K562 (cell line): ENCODE measurements at regions not wholly inside any gene's neighbourhood (a gene's known extent, or its start where the extent isn't known, plus 50 kb on each side); places are given as distances from the start of the nearest gene placed in this dataset.

ENCODE experiments used
- ATAC-seq: fragments of 200-7000 bp; cut with Tn5 transposase; 3 replicates; pipeline ENCODE4 v1.9.1; 2020; ENCODE audit warnings: moderate library complexity
- BruUV-seq: library from RNA; stranded (reverse); fragments of 400-500 nt; replicated peaks from 2 replicates; lab custom pipeline; 2021; lab: Mats Ljungman, UMichigan
- CTCF ChIA-PET: fragments of 300-600 bp; formaldehyde crosslinking; extraction: SDS; loops from one replicate; lab custom pipeline; 2021; ENCODE audit warnings: low intra/inter-chr PET ratio; lab: Yijun Ruan, JAX
- POLR2A ChIA-PET: fragments of 300-600, 350-650 bp; sonication (Branson Sonifier 250); formaldehyde crosslinking; extraction: SDS; loops from one replicate; lab custom pipeline; 2021; ENCODE audit warnings: antibody characterized with exemption, inconsistent platforms; lab: Yijun Ruan, JAX
- DNase-seq, 4 experiments: peaks; one replicate each; pipeline versions ENCODE4 v3.0.0 to v3.0.0-alpha.2; 2011 to 2018; ENCODE audit warnings: low spot score in 3 of 4, mixed read lengths in 3 of 4; ENCODE audit errors: extremely low read depth in 1 of 4
- FAIRE-seq: peaks from 2 replicates; lab custom pipeline; 2011; peaks lifted over from hg19 to GRCh38; lab: Jason Lieb, UNC
- H2AFZ ChIP-seq: 2 replicates; pipeline ENCODE4 v1.6.0; 2011; ENCODE audit warnings: low read depth, low read length, control low read depth, inconsistent platforms
- H3K27ac ChIP-seq: fragments of 200-600 bp; 3 replicates; pipeline ENCODE4 v1.8.0; 2011; ENCODE audit warnings: low read depth, mild to moderate bottlenecking, control low read depth, inconsistent platforms, low read length, moderate library complexity, mixed read lengths; ENCODE audit errors: extremely low read depth
- H3K27me3 ChIP-seq, 2 experiments: fragments of 300-600 bp in 1 of 2; 2 replicates in 1 of 2; 3 replicates in 1 of 2; pipeline versions ENCODE4 v1.6.0 to v1.8.0; 2011; ENCODE audit warnings: inconsistent platforms in 2 of 2, low read length in 2 of 2, mild to moderate bottlenecking in 1 of 2, mixed read lengths in 1 of 2, moderate library complexity in 1 of 2; ENCODE audit not compliant: control insufficient read depth in 2 of 2, insufficient read depth in 2 of 2
- H3K36me3 ChIP-seq: fragments of 300-600 bp; 3 replicates; pipeline ENCODE4 v1.8.0; 2011; ENCODE audit warnings: mild to moderate bottlenecking, low read length, inconsistent platforms; ENCODE audit not compliant: control insufficient read depth, insufficient read depth
- H3K4me1 ChIP-seq, 2 experiments: fragments of 200-600 bp in 1 of 2; replicated peaks in 1 of 2; 2 replicates in 1 of 2; 3 replicates in 1 of 2; pipeline versions ENCODE4 v1.5.1 to v1.8.0; 2011; ENCODE audit warnings: inconsistent platforms in 2 of 2, low read length in 2 of 2, mild to moderate bottlenecking in 1 of 2, mixed read lengths in 1 of 2, moderate library complexity in 1 of 2; ENCODE audit not compliant: control insufficient read depth in 2 of 2, insufficient read depth in 2 of 2
- H3K4me2 ChIP-seq: 2 replicates; pipeline ENCODE4 v1.6.1; 2011; ENCODE audit warnings: low read length, control low read depth, inconsistent platforms, mixed read lengths; ENCODE audit not compliant: insufficient read depth
- H3K4me3 ChIP-seq: fragments of 200-600 bp; sonication (generic), shearing (Covaris generic); 2 replicates; pipeline ENCODE4 v1.5.1; 2016; ENCODE audit warnings: control low read depth, inconsistent platforms
- H3K79me2 ChIP-seq: fragments of 200-600 bp; 3 replicates; pipeline ENCODE4 v1.8.0; 2011; ENCODE audit warnings: low read length, inconsistent platforms; ENCODE audit not compliant: control insufficient read depth, insufficient read depth
- H3K9ac ChIP-seq, 2 experiments: 2 replicates each; pipeline versions ENCODE4 v1.6.0 to v1.6.1; 2011; ENCODE audit warnings: low read depth in 2 of 2, low read length in 2 of 2, control low read depth in 1 of 2, inconsistent platforms in 1 of 2, mild to moderate bottlenecking in 1 of 2, mixed read lengths in 1 of 2; ENCODE audit not compliant: insufficient read depth in 1 of 2
- H3K9me1 ChIP-seq: one replicate; pipeline ENCODE4 v1.6.0; 2011; ENCODE audit warnings: inconsistent platforms, mild to moderate bottlenecking, low read length, moderate library complexity; ENCODE audit not compliant: control insufficient read depth, insufficient read depth
- H3K9me3 ChIP-seq: replicated peaks from 2 replicates; pipeline ENCODE4 v1.5.1; 2011; ENCODE audit warnings: low read depth, low read length, inconsistent platforms; ENCODE audit not compliant: control insufficient read depth, insufficient read depth
- H4K20me1 ChIP-seq: replicated peaks from 2 replicates; pipeline ENCODE4 v1.6.1; 2011; ENCODE audit warnings: low read length, inconsistent platforms, mixed read lengths; ENCODE audit not compliant: control insufficient read depth, insufficient read depth
- GTF2E2 ChIP-seq: fragments of 200-800 bp; sonication (Bioruptor generic); IDR thresholded peaks from 2 replicates; pipeline ENCODE4 v1.6.1; 2016; ENCODE audit warnings: missing genetic modification characterization, missing compliant biosample characterization
- PHB ChIP-seq: fragments of 250-450 bp; sonication (Bioruptor Pico); IDR thresholded peaks from 2 replicates; pipeline ENCODE4 v1.5.0; 2021
- ZNF140 ChIP-seq: fragments of 250-450 bp; sonication (Bioruptor Pico); IDR thresholded peaks from 2 replicates; pipeline ENCODE4 v1.8.0; 2021; ENCODE audit warnings: moderate library complexity, mild to moderate bottlenecking, inconsistent platforms
- WGBS: fragments of 100-300 bp; shearing (Covaris generic); methylation state at CpG from one replicate; pipeline ENCODE4 v1.1.6; 2016; ENCODE audit warnings: low coverage, mixed read lengths; ENCODE audit not compliant: insufficient coverage; ENCODE audit errors: missing lambda C conversion rate; 5-methylcytosine and 5-hydroxymethylcytosine counted together
- in situ Hi-C: fragments of 300-500 bp; cut with MboI; formaldehyde crosslinking; loops from 4 replicates; pipeline ENCODE4 v1.15.0; 2018; ENCODE audit warnings: inconsistent platforms, mixed read lengths
- intact Hi-C: fragments of 100-400 bp; cut with micrococcal nuclease; formaldehyde crosslinking; loops from 2 replicates; pipeline ENCODE4 v1.14.2; 2022
- TF ChIP-seq, protein P1 (sequence below): IDR thresholded peaks from 3 replicates; pipeline ENCODE4 v1.6.1; 2011; ENCODE audit warnings: borderline replicate concordance, mild to moderate bottlenecking, moderate library complexity; ENCODE audit not compliant: insufficient read length; ENCODE audit errors: extremely low read depth
- TF ChIP-seq, protein P2 (sequence below), 2 experiments: fragments of 150-350 bp in 1 of 2; IDR thresholded peaks; 2 replicates each; pipeline ENCODE4 v1.6.1; 2012 to 2016; ENCODE audit warnings: low read depth in 2 of 2, low read length in 2 of 2, mild to moderate bottlenecking in 1 of 2, moderate library complexity in 1 of 2
- TF ChIP-seq, protein P3 (sequence below): sonication (generic); formaldehyde crosslinking; IDR thresholded peaks from 2 replicates; pipeline ENCODE4 v1.8.0; 2023; ENCODE audit warnings: mild to moderate bottlenecking, missing genetic modification reagents

DNA sequence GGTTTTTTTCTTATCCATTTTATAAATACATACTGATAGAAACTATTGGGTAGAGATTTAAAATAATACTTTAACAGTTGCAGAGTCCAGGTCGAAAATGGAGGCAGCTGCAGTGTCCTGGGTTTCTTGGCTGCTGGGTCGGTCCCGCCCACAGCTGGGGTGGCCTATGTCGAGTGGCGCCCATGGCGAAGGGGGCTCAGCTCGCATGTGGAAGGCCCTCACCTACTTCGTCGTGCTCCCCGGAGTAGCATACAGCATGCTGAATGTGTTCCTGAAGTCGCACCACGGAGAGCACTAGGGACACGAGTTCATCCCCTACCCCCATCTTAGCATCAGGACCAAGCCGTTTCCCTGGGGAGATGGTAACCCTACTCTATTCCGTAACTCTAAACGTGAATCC is 1304.9 kb upstream of the ADGRL2 start:
- H3K9ac ChIP-seq = no peak overlapping the region
- H3K27me3 ChIP-seq = no peaks in the 10 kb centered on the region
- BruUV-seq = no TSS peak
- FAIRE-seq (no peak), ATAC-seq (no peak), DNase-seq (no peak)
- no peaks in the 10 kb centered on the region for H4K20me1 ChIP-seq
- H3K27ac ChIP-seq = no peak overlapping the region
- H3K9me1 ChIP-seq = no peaks in the 10 kb centered on the region
- intact Hi-C loops = no loop called here
- no peaks in the 10 kb centered on the region for H3K36me3 ChIP-seq
- ChIA-PET CTCF (no interaction called here), POLR2A (no interaction called here)
- under 1% methylated on average over 16 of the region's 16 CpGs for WGBS
- in situ Hi-C loops = no loop called here
- no peaks in the 10 kb centered on the region for H3K79me2 ChIP-seq
- no peak overlapping the region for H3K4me2 ChIP-seq
- TF ChIP-seq, protein P1, sequence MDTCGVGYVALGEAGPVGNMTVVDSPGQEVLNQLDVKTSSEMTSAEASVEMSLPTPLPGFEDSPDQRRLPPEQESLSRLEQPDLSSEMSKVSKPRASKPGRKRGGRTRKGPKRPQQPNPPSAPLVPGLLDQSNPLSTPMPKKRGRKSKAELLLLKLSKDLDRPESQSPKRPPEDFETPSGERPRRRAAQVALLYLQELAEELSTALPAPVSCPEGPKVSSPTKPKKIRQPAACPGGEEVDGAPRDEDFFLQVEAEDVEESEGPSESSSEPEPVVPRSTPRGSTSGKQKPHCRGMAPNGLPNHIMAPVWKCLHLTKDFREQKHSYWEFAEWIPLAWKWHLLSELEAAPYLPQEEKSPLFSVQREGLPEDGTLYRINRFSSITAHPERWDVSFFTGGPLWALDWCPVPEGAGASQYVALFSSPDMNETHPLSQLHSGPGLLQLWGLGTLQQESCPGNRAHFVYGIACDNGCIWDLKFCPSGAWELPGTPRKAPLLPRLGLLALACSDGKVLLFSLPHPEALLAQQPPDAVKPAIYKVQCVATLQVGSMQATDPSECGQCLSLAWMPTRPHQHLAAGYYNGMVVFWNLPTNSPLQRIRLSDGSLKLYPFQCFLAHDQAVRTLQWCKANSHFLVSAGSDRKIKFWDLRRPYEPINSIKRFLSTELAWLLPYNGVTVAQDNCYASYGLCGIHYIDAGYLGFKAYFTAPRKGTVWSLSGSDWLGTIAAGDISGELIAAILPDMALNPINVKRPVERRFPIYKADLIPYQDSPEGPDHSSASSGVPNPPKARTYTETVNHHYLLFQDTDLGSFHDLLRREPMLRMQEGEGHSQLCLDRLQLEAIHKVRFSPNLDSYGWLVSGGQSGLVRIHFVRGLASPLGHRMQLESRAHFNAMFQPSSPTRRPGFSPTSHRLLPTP = no peak
- TF ChIP-seq ZNF140 (no peak), PHB (no peak)
- no peaks in the 10 kb centered on the region for H3K4me1 ChIP-seq
- H3K4me3 ChIP-seq = no peak overlapping the region
- H3K9me3 ChIP-seq = 0 out of 2 replicates have a peak, but pooled peaks cover 2% of the 10 kb centered on the region
- H2AFZ ChIP-seq = no peak overlapping the region

DNA sequence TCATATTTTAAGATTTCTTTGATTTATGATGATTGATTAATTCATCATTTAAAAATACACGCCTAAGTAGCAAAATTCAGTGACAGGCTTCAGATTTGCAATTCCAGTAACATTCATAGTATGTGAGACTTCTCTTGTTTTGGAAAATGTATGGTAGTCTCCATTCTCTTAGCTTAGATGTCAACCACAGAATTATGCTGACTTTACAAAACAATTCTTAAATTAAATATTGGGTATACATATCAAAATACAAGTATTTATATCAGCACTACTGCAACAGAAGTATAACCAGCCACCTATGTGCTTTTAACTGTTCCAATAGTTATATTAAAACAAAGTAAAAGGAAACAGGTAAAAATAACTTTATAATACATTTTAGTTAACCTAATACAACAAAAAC is 1328.6 kb upstream of the ADGRL2 start:
- BruUV-seq = no TSS peak
- POLR2A ChIA-PET = no interaction called here
- TF ChIP-seq, protein P2, sequence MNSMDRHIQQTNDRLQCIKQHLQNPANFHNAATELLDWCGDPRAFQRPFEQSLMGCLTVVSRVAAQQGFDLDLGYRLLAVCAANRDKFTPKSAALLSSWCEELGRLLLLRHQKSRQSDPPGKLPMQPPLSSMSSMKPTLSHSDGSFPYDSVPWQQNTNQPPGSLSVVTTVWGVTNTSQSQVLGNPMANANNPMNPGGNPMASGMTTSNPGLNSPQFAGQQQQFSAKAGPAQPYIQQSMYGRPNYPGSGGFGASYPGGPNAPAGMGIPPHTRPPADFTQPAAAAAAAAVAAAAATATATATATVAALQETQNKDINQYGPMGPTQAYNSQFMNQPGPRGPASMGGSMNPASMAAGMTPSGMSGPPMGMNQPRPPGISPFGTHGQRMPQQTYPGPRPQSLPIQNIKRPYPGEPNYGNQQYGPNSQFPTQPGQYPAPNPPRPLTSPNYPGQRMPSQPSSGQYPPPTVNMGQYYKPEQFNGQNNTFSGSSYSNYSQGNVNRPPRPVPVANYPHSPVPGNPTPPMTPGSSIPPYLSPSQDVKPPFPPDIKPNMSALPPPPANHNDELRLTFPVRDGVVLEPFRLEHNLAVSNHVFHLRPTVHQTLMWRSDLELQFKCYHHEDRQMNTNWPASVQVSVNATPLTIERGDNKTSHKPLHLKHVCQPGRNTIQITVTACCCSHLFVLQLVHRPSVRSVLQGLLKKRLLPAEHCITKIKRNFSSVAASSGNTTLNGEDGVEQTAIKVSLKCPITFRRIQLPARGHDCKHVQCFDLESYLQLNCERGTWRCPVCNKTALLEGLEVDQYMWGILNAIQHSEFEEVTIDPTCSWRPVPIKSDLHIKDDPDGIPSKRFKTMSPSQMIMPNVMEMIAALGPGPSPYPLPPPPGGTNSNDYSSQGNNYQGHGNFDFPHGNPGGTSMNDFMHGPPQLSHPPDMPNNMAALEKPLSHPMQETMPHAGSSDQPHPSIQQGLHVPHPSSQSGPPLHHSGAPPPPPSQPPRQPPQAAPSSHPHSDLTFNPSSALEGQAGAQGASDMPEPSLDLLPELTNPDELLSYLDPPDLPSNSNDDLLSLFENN (IDR thresholded peaks at IDR 0.05; ENCODE audit: low read depth in 2 of 2, low read length in 2 of 2) = no peak
- TF ChIP-seq GTF2E2 (tag) = no peak
- TF ChIP-seq, protein P3, sequence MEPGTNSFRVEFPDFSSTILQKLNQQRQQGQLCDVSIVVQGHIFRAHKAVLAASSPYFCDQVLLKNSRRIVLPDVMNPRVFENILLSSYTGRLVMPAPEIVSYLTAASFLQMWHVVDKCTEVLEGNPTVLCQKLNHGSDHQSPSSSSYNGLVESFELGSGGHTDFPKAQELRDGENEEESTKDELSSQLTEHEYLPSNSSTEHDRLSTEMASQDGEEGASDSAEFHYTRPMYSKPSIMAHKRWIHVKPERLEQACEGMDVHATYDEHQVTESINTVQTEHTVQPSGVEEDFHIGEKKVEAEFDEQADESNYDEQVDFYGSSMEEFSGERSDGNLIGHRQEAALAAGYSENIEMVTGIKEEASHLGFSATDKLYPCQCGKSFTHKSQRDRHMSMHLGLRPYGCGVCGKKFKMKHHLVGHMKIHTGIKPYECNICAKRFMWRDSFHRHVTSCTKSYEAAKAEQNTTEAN (CRISPR knock-in tag) = no peak

More for the DNA sequence above, 1328.6 kb upstream of the ADGRL2 start:
- no peaks in the 10 kb centered on the region for H3K4me1 ChIP-seq
- H4K20me1 ChIP-seq = no peaks in the 10 kb centered on the region
- in situ Hi-C loops = no loop called here
- no peak for DNase-seq
- H3K9me3 ChIP-seq = no peaks in the 10 kb centered on the region
- 12% methylated on average over 1 of the region's 1 CpG for WGBS
- H3K27me3 ChIP-seq = no peaks in the 10 kb centered on the region
- no peak overlapping the region for H3K4me2 ChIP-seq
- H2AFZ ChIP-seq = no peak overlapping the region
- ATAC-seq = no peak
- no peaks in the 10 kb centered on the region for H3K9me1 ChIP-seq
- intact Hi-C loops = no loop called here
- no peak for FAIRE-seq
- CTCF ChIA-PET = no interaction called here
- no peaks in the 10 kb centered on the region for H3K79me2 ChIP-seq
- H3K27ac ChIP-seq = no peak overlapping the region
- no peaks in the 10 kb centered on the region for H3K36me3 ChIP-seq
- no peak overlapping the region for H3K9ac ChIP-seq
- H3K4me3 ChIP-seq = no peak overlapping the region
